ENCODE measurements at regions not wholly inside any gene's neighbourhood (a gene's known extent, or its start where the extent isn't known, plus 50 kb on each side); places are given as distances from the start of the nearest gene placed in this dataset.
"Not testable (repeated sequence)": the region's sequence is repeated elsewhere in the genome, so short reads cannot be mapped to it uniquely, and the experiment has no call there.

- no peak for DNase-seq
These were observed 376.9 kb upstream of the NRG3 start for GRCh38 chr10:81498011-81498551.

- no peak for DNase-seq
These were observed 372.2 kb upstream of the NRG3 start for GRCh38 chr10:81502677-81503359.

GRCh38 chr10:81505777-81506176, 369.2 kb upstream of the NRG3 start:
- not testable (repeated sequence) for DNase-seq

GRCh38 chr10:81514811-81515210, 360.2 kb upstream of the NRG3 start:
- no peak for DNase-seq

GRCh38 chr10:81520688-81521087, 354.3 kb upstream of the NRG3 start:
- no peak for DNase-seq

- DNase-seq: no peak
These were observed 350.5 kb upstream of the NRG3 start for GRCh38 chr10:81524467-81524866.

GRCh38 chr10:81532403-81532802, 342.6 kb upstream of the NRG3 start:
- no peak for DNase-seq

GRCh38 chr10:81534991-81535390, 340.0 kb upstream of the NRG3 start:
- no peak for DNase-seq

- DNase-seq: no peak
These were observed 333.5 kb upstream of the NRG3 start for GRCh38 chr10:81541517-81541916.

- no peak for DNase-seq
These were observed 328.8 kb upstream of the NRG3 start for GRCh38 chr10:81546243-81546642.

- no peak for DNase-seq
These were observed 326.8 kb upstream of the NRG3 start for GRCh38 chr10:81548160-81548559.

- peak; percentile 2 for DNase-seq
These were observed 310.9 kb upstream of the NRG3 start for GRCh38 chr10:81564143-81564542.

- no peak for DNase-seq
These were observed 305.5 kb upstream of the NRG3 start for GRCh38 chr10:81569488-81569887.

GRCh38 chr10:81570349-81570748, 304.6 kb upstream of the NRG3 start:
- DNase-seq: no peak

GRCh38 chr10:81570878-81571794, 303.9 kb upstream of the NRG3 start:
- no peak for DNase-seq

GRCh38 chr10:81575036-81575435, 300.0 kb upstream of the NRG3 start:
- DNase-seq: no peak

- no peak for DNase-seq
These were observed 298.7 kb upstream of the NRG3 start for GRCh38 chr10:81576336-81576735.

GRCh38 chr10:81594991-81595390, 280.0 kb upstream of the NRG3 start:
- DNase-seq: no peak

- no peak for DNase-seq
These were observed 274.8 kb upstream of the NRG3 start for GRCh38 chr10:81600185-81600584.

- no peak for DNase-seq
These were observed 271.8 kb upstream of the NRG3 start for GRCh38 chr10:81603106-81603620.

GRCh38 chr10:81644485-81644884, 230.5 kb upstream of the NRG3 start:
- DNase-seq: not testable (repeated sequence)

- no peak for DNase-seq
These were observed 219.0 kb upstream of the NRG3 start for GRCh38 chr10:81655986-81656385.

- DNase-seq: no peak
These were observed 212.2 kb upstream of the NRG3 start for GRCh38 chr10:81662837-81663236.

- DNase-seq: not testable (repeated sequence)
These were observed 210.2 kb upstream of the NRG3 start for GRCh38 chr10:81664800-81665199.
